ENCODE measurements at regions not wholly inside any gene's neighbourhood (a gene's known extent, or its start where the extent isn't known, plus 50 kb on each side); places are given as distances from the start of the nearest gene placed in this dataset.

DNA sequence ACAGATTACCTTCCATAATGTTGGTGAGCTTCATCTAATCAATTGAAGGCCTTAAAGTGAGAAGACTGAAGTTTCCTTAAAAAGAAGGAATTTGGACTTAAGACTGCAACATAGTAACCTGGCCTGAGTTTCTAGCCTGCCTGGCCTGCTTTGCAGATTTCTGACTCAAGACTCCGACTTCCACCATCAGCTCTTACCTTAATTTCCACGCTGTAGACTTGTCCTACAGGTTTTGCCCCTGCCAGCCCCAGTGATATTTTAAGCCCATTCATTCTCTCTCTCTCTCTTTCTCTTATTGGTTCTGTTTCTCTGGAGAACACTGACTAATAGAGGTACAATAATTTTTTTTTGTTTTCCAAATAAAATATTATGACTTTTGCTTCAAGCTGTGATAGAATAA lies 862.3 kb upstream of the GHITM start:
- no peak overlapping the region for H3K9ac ChIP-seq (replicated peaks; ENCODE audit: extremely low read depth, insufficient read depth, low read length)
- H2AFZ ChIP-seq (ENCODE audit: low read depth, low read length): no peak overlapping the region
- BruUV-seq (replicated peaks): no TSS peak
- H3K27ac ChIP-seq (ENCODE audit: insufficient read depth, low read depth, low read length): no peak overlapping the region
- ChIA-PET CTCF (no interaction called here), POLR2A (no interaction called here)
- no peaks in the 10 kb centered on the region for H3K36me3 ChIP-seq (ENCODE audit: control insufficient read depth in 2 of 2, extremely low read depth in 1 of 2, insufficient read depth in 2 of 2, low read length in 2 of 2)
- FAIRE-seq (no peak), DNase-seq (ENCODE audit: low read depth, low spot score) (no peak)
- H3K4me2 ChIP-seq (ENCODE audit: insufficient read depth, low read length): no peak overlapping the region
- dilution Hi-C loops (cut with MboI; ENCODE audit: extremely low pct_ligation_motif_present, low sequenced_read_pairs) (no loop called here), intact Hi-C loops (cut with micrococcal nuclease) (no loop called here)
- no peaks in the 10 kb centered on the region for H3K9me1 ChIP-seq (replicated peaks; ENCODE audit: control insufficient read depth, extremely low read depth, insufficient read depth, low read length)
- H3K79me2 ChIP-seq (ENCODE audit: control insufficient read depth, insufficient read depth, low read length): no peaks in the 10 kb centered on the region
- H3K4me1 ChIP-seq (ENCODE audit: control insufficient read depth, extremely low read depth, insufficient read depth, low read length): no peaks in the 10 kb centered on the region
- H3K9me3 ChIP-seq (replicated peaks; ENCODE audit: control insufficient read depth, insufficient read depth, low read length): no peaks in the 10 kb centered on the region
- TF ChIP-seq POLR2A (IDR thresholded peaks at IDR 0.05; ENCODE audit: low read depth, low read length) (no peak), MYC (IDR thresholded peaks at IDR 0.05; ENCODE audit: low read depth, low read length) (no peak), POLR2AphosphoS5 (IDR thresholded peaks at IDR 0.05; ENCODE audit: insufficient read depth, low read depth, low read length) (no peak), CTCF (IDR thresholded peaks at IDR 0.05; ENCODE audit: extremely low read depth in 1 of 2, insufficient read depth in 1 of 2, low read depth in 1 of 2, low read length in 2 of 2) (no peak), JUN (IDR thresholded peaks at IDR 0.05; ENCODE audit: borderline replicate concordance, insufficient read depth, insufficient read length, low read depth) (no peak), EZH2 (IDR thresholded peaks at IDR 0.05; ENCODE audit: borderline replicate concordance, low read depth, low read length, severe bottlenecking) (no peak), FOS (IDR thresholded peaks at IDR 0.05; ENCODE audit: borderline replicate concordance, insufficient read depth, low read length) (no peak), GATA2 (IDR thresholded peaks at IDR 0.05; ENCODE audit: insufficient read depth, insufficient read length, low read depth, low read length) (no peak)
- TF ChIP-seq, protein P1, sequence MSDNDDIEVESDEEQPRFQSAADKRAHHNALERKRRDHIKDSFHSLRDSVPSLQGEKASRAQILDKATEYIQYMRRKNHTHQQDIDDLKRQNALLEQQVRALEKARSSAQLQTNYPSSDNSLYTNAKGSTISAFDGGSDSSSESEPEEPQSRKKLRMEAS (IDR thresholded peaks at IDR 0.05; ENCODE audit: insufficient read depth, insufficient read length): no peak
- no peak overlapping the region for H3K4me3 ChIP-seq (replicated peaks in 1 of 3; ENCODE audit: insufficient read depth in 1 of 3, low read depth in 1 of 3, low read length in 3 of 3)
- no peaks in the 10 kb centered on the region for H3K27me3 ChIP-seq (ENCODE audit: control insufficient read depth in 2 of 2, insufficient read depth in 2 of 2, low read length in 2 of 2)
- H4K20me1 ChIP-seq (replicated peaks; ENCODE audit: control insufficient read depth, extremely low read depth, insufficient read depth, low read length): no peaks in the 10 kb centered on the region

All from endothelial cell of umbilical vein (primary cell).